ENCODE measurements at regions not wholly inside any gene's neighbourhood (a gene's known extent, or its start where the extent isn't known, plus 50 kb on each side); places are given as distances from the start of the nearest gene placed in this dataset.

GRCh38 chr4:125111323-125111722 lies 203.4 kb upstream of the FAT4 start:
- H3F3A ChIP-seq (ENCODE audit: control insufficient read depth, insufficient read depth) = no peaks in the 10 kb centered on the region
- H3K4me1 ChIP-seq (ENCODE audit: control insufficient read depth, low read length) = no peaks in the 10 kb centered on the region
- H3K9me2 ChIP-seq (replicated peaks; ENCODE audit: control insufficient read depth, low read length) = no peaks in the 10 kb centered on the region
- H3K79me2 ChIP-seq (ENCODE audit: control insufficient read depth, low read length) = no peaks in the 10 kb centered on the region
- no peaks in the 10 kb centered on the region for H3K9me3 ChIP-seq (ENCODE audit: control insufficient read depth, insufficient read depth, low read length)
- H3K27ac ChIP-seq (ENCODE audit: low read depth, low read length) = no peak overlapping the region
- H3K4me3 ChIP-seq (ENCODE audit: low read length) = no peak overlapping the region
- TF ChIP-seq EZH2phosphoT487 (IDR thresholded peaks at IDR 0.05; ENCODE audit: borderline replicate concordance, low read length) = no peak
- no peak for TF ChIP-seq CTCF (IDR thresholded peaks at IDR 0.05; ENCODE audit: low read depth, low read length, poor library complexity, severe bottlenecking)
- H3K36me3 ChIP-seq (ENCODE audit: control insufficient read depth, low read length) = no peaks in the 10 kb centered on the region
- H4K20me1 ChIP-seq (ENCODE audit: control insufficient read depth, insufficient read depth, low read depth, low read length) = no peaks in the 10 kb centered on the region
- H3K27me3 ChIP-seq (ENCODE audit: control insufficient read depth, low read length) = no peaks in the 10 kb centered on the region
- H3K4me2 ChIP-seq (ENCODE audit: low read length) = no peak overlapping the region

- Histone ChIP-seq H3K4me3 (ENCODE audit: low read length) (no peak overlapping the region), H3K4me2 (ENCODE audit: low read length) (no peak overlapping the region), H3K79me2 (ENCODE audit: control insufficient read depth, low read length) (no peaks in the 10 kb centered on the region), H3K9me3 (ENCODE audit: control insufficient read depth, insufficient read depth, low read length) (no peaks in the 10 kb centered on the region), H3K4me1 (ENCODE audit: control insufficient read depth, low read length) (no peaks in the 10 kb centered on the region), H3K36me3 (ENCODE audit: control insufficient read depth, low read length) (no peaks in the 10 kb centered on the region), H3F3A (ENCODE audit: control insufficient read depth, insufficient read depth) (no peaks in the 10 kb centered on the region), H4K20me1 (ENCODE audit: control insufficient read depth, insufficient read depth, low read depth, low read length) (no peaks in the 10 kb centered on the region), H3K9me2 (replicated peaks; ENCODE audit: control insufficient read depth, low read length) (no peaks in the 10 kb centered on the region), H3K27ac (ENCODE audit: low read depth, low read length) (no peak overlapping the region), H3K27me3 (ENCODE audit: control insufficient read depth, low read length) (no peaks in the 10 kb centered on the region)
- TF ChIP-seq EZH2phosphoT487 (IDR thresholded peaks at IDR 0.05; ENCODE audit: borderline replicate concordance, low read length) (no peak), CTCF (IDR thresholded peaks at IDR 0.05; ENCODE audit: low read depth, low read length, poor library complexity, severe bottlenecking) (no peak)
These were observed 209.2 kb upstream of the FAT4 start for GRCh38 chr4:125105561-125105960.

- Histone ChIP-seq H3K4me1 (ENCODE audit: control insufficient read depth, low read length) (no peaks in the 10 kb centered on the region), H3F3A (ENCODE audit: control insufficient read depth, insufficient read depth) (no peaks in the 10 kb centered on the region), H3K79me2 (ENCODE audit: control insufficient read depth, low read length) (no peaks in the 10 kb centered on the region), H3K27me3 (ENCODE audit: control insufficient read depth, low read length) (no peaks in the 10 kb centered on the region), H3K4me3 (ENCODE audit: low read length) (no peak overlapping the region), H3K36me3 (ENCODE audit: control insufficient read depth, low read length) (no peaks in the 10 kb centered on the region), H3K4me2 (ENCODE audit: low read length) (no peak overlapping the region), H3K27ac (ENCODE audit: low read depth, low read length) (no peak overlapping the region), H3K9me3 (ENCODE audit: control insufficient read depth, insufficient read depth, low read length) (no peaks in the 10 kb centered on the region), H3K9me2 (replicated peaks; ENCODE audit: control insufficient read depth, low read length) (no peaks in the 10 kb centered on the region), H4K20me1 (ENCODE audit: control insufficient read depth, insufficient read depth, low read depth, low read length) (no peaks in the 10 kb centered on the region)
- TF ChIP-seq EZH2phosphoT487 (IDR thresholded peaks at IDR 0.05; ENCODE audit: borderline replicate concordance, low read length) (no peak), CTCF (IDR thresholded peaks at IDR 0.05; ENCODE audit: low read depth, low read length, poor library complexity, severe bottlenecking) (no peak)
These were observed 210.1 kb upstream of the FAT4 start for GRCh38 chr4:125104616-125105015.

- Histone ChIP-seq H3K27me3 (ENCODE audit: control insufficient read depth, low read length) (no peaks in the 10 kb centered on the region), H4K20me1 (ENCODE audit: control insufficient read depth, insufficient read depth, low read depth, low read length) (no peaks in the 10 kb centered on the region), H3K4me2 (ENCODE audit: low read length) (no peak overlapping the region), H3K36me3 (ENCODE audit: control insufficient read depth, low read length) (no peaks in the 10 kb centered on the region), H3K9me2 (replicated peaks; ENCODE audit: control insufficient read depth, low read length) (no peaks in the 10 kb centered on the region), H3F3A (ENCODE audit: control insufficient read depth, insufficient read depth) (no peaks in the 10 kb centered on the region), H3K9me3 (ENCODE audit: control insufficient read depth, insufficient read depth, low read length) (no peaks in the 10 kb centered on the region), H3K27ac (ENCODE audit: low read depth, low read length) (no peak overlapping the region), H3K79me2 (ENCODE audit: control insufficient read depth, low read length) (no peaks in the 10 kb centered on the region), H3K4me1 (ENCODE audit: control insufficient read depth, low read length) (no peaks in the 10 kb centered on the region), H3K4me3 (ENCODE audit: low read length) (no peak overlapping the region)
- TF ChIP-seq EZH2phosphoT487 (IDR thresholded peaks at IDR 0.05; ENCODE audit: borderline replicate concordance, low read length) (no peak), CTCF (IDR thresholded peaks at IDR 0.05; ENCODE audit: low read depth, low read length, poor library complexity, severe bottlenecking) (no peak)
These were observed 213.0 kb upstream of the FAT4 start for GRCh38 chr4:125101719-125102118.

All from DOHH2 (cell line).